GM18867 (cell line): ENCODE measurements at regions not wholly inside any gene's neighbourhood (a gene's known extent, or its start where the extent isn't known, plus 50 kb on each side); places are given as distances from the start of the nearest gene placed in this dataset.

Experiments
- ATAC-seq: cut with Tn5 transposase; IDR thresholded peaks from one replicate; pipeline ENCODE4 v1.9.1; 2021; ENCODE audit warnings: mild to moderate bottlenecking, moderate library complexity; ENCODE audit not compliant: unreplicated experiment

GRCh38 chr17:77306790-77307478 lies 166.2 kb downstream of the SEC14L1 start:
- ATAC-seq = no peak

DNA sequence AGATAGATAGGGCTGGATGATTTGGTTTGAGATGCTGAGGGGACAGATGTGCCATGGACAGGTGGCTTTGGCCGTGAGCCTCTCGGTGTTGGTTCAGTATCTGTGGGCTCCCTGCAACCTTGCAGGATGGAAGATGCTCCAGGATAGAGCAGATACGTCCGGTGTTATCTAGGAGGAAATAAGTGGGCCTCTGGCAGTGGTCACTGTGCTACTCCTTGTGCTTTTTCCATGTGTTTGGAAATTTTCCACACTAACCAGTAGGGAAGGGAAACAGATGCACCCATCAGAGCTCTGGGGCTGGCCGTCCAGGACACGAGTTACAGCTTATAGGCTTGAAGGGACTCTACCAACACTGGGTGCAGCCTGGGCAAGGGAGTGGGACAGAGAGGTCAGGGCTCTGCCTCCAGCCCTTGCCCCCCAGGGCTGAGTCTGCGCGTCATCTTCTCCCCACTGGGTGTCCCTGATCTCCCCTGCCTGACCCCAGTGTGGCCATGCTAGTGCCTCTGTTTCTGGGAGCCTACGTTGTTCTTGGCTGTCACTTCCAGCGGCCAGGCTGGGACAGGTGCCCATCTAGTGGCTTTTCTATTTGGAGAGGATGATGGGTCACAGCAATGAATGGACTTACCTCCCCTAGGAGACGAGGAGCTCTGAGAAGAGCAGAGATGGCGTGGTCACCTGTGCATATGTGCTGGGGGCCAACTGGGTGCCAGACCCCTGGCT lies 166.9 kb downstream of the SEC14L1 start:
- no peak for ATAC-seq

- ATAC-seq = no peak
These were observed 168.3 kb downstream of the SEC14L1 start for GRCh38 chr17:77308861-77309726.

GRCh38 chr17:77310336-77310735 lies 169.6 kb downstream of the SEC14L1 start:
- ATAC-seq = no peak

DNA sequence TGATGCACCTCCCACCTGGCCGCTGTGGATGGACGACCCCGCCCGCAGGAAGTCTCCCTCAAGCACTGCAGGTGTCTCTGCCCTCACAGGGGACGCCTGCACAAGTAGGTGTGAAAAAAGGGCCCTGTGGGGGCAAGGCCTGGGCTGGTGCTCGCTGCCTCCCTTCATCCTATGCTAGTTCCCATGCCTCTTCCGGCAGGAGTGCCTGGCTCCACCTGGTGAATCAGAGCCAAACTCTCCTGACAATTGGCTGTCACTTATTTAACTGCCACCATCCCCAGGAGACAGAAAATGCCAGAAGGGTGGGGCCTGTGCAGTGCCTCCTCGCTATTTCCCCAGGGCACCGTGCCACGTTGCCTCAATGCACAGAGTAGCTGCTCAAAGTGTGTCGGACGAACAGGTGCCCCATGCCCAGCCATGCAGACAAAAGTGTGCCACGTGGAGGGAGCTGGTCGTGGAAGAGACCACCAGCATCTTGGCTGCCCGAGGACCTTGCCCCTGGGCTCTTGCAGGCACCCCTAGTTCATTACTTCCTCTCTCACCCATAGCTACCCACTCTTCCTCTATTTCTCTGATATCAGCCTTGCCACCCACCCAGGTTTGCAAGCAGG lies 170.7 kb downstream of the SEC14L1 start:
- ATAC-seq = no peak

GRCh38 chr17:77312061-77312701 lies 171.4 kb downstream of the SEC14L1 start:
- no peak for ATAC-seq

DNA sequence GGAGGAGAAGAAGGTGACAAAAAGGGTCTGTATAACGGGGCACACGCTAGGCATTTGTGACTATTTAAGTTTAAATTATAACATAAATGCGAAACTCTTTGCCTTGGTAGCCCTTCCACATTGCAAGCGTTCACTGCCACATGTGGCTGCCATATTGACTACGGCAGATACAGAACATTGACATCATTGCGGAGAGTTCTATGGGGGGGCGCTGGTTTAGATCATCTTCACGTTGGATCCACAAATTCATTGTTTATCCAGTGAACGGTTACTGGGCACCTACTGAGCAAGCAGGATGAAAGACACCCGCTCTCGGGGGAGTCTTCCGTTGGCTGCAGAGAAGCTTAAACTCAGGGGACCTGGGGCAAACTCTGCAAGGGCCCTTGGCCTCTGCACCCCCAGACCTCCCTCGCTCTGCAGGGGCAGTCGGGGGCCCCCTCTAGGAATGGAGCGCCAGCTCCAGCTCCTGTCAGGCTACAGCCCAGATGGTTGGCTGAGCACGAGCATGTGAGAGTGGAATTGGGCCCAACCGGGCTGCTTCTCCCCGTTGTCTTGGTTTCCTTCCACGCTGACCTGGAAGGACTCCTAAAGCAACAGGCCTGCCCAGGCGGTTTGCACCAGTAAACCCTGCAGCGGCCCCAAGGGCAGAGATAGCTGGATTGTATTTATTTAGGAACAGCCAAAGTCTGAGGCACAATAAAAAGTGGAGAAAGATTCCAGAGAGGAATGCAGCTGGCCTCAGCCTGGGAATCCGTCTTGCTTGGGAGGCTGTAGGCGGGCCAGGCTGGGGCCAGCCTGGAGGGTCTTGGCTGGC lies 172.2 kb downstream of the SEC14L1 start:
- ATAC-seq = no peak

GRCh38 chr17:77313831-77314230 lies 173.1 kb downstream of the SEC14L1 start:
- ATAC-seq = no peak

DNA sequence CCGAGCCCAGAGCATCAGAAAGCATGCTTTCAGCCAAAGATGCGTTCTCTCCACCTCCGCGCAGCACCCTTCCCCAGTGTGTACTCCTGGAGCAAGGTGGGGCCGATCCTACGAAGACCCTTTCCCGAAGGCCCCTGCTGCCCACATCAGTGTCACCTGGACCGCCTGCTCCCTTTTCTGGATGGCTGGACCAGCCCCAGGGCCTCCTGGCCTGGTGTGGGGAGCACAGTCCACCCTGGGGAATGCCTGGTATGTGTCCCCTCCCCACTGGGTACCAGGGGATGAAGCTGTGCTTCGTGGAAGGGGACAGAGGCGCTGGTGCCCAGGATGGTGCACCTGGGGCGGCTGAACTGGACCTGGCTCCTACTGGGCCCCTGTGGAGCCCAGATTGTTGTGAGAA lies 173.8 kb downstream of the SEC14L1 start:
- ATAC-seq = no peak

- no peak for ATAC-seq
These were observed 174.2 kb downstream of the SEC14L1 start for GRCh38 chr17:77315010-77315409.

DNA sequence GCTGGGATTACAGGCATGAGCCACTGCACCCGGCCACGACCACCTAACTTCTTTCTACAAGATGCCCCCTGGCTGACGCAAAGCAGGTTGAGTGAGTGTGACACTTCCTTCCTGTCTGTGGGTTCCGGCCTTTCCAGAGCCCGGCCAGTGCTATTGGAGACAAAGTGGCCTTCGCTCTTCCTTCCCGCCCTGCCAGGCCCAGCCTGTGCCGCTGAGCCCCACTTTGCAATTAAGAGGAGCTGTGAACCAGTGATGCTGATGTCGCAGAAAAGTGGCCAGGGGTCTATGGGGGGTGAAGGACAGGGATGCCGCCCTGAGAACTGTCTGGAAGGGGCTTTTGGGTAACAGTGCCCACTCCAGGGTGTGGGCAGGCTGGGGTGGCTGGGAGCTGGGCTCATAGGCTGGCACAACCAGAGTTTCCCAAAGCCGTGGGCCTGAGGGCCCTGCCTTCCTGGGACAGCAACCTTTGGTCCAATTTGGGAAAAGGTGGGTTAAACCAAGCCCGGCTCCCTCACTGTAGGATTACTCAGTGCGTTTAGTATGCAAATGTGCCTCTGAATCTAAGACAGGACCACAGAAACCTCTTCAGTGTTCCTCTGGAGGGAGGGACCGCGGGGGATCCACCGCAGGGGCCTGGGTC lies 174.9 kb downstream of the SEC14L1 start:
- no peak for ATAC-seq

DNA sequence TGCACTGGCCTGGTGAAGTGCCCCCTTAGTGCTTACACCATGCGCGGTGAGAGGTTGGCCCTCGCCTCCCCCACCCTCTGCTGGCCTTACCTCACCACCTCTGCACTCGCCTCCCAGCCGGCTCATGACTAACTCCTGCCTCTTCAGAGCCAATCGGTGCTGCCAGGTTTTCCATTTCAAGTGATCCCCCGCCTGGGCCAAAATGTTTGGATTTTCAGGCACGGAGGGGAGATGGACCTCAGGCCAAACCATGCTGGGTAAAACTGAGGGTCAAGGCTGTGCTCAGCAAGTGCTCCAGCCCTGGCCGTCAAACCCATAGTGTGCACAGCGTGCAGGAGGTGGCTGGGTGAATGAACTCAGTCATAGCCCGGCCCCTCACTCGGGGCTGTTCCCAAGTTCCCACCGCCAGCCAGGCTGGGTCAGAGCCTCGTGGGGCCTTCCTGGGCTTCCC lies 175.4 kb downstream of the SEC14L1 start:
- no peak for ATAC-seq

DNA sequence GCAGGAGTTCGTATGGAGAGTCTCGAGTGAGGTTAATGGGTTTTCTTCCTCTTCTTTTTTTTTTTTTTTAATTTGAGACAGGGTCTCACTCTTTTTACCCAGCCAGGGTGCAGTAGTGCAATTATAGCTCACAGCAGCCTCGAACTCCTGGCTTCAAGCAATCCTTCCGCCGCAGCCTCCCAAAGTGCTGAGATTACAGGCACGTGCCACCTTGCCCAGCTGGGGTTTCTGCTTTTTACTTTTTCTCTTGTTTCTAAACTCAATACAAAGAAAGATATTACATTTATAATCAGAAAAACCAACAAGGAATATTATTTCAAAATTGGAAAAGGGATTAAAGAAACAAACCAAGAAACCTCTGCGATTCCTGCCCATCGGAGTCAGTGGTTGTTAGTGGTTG lies 175.9 kb downstream of the SEC14L1 start:
- ATAC-seq = no peak

DNA sequence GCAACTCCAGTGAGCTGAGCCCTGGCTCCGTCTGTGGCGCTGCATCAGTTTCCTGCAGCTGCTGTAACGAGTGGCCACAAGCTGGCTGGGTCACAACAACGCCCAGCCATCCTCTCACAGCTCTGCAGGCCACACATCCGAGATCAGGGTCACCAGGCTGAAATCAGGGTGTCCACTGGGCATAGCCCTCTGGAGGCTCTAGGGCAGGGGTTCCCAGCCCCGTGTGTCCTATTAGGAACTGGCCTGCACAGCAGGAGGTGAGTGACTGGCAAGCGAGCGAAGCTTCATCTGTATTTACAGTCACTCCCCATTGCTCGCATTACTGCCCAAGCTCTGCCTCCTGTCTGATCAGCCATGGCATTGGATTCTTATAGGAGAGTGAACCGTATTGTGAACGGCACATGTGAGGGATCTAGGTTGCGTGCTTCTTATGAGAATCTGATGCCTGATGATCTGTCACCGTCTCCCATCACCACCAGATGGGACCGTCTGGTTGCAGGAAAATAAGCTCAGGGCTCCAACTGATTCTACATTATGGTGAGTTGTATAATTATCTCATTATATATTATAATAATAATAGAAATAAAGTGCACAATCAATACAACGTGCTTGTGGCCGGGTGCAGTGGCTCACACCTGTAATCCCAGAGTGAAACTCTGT lies 176.5 kb downstream of the SEC14L1 start:
- no peak for ATAC-seq

- no peak for ATAC-seq
These were observed 177.3 kb downstream of the SEC14L1 start for GRCh38 chr17:77318021-77318420.

GRCh38 chr17:77318491-77319210 lies 177.9 kb downstream of the SEC14L1 start:
- ATAC-seq = no peak

GRCh38 chr17:77319211-77320043 lies 178.7 kb downstream of the SEC14L1 start:
- no peak for ATAC-seq
